Heart left ventricle (tissue), 13 donors: ENCODE measurements at regions not wholly inside any gene's neighbourhood (a gene's known extent, or its start where the extent isn't known, plus 50 kb on each side); places are given as distances from the start of the nearest gene placed in this dataset.

Source experiments
- POLR2A ChIP-seq, 2 donors: fragments of 450-650 bp; IDR thresholded peaks; one replicate each; pipeline ENCODE4 v1.6.1; 2017; ENCODE audit warnings: antibody characterized with exemption in 2 of 2, mild to moderate bottlenecking in 2 of 2, moderate library complexity in 2 of 2
- TF ChIP-seq, protein P1 (sequence below), 12 donors: fragments of 200-600 bp; sonication (generic) in 4 of 12; IDR thresholded peaks; one replicate each; pipeline versions ENCODE4 v1.5.0 to v1.8.0; 2018 to 2022; ENCODE audit warnings: antibody characterized with exemption in 12 of 12, mild to moderate bottlenecking in 5 of 12
- donor health status: ischemic (EF 13 %, LVEDD 7.1; RV severe dilation, severe dysfunction).
- donor health status: DM: no; HTN: yes; CAD: no.
- donor health status: DM: no; HTN: no; CAD: no.
- donor health status: ischemic (EF 25% LVEDD 6.9; RV normal size, moderate dysfunction).
- donor health status: ischemic (EF 25% LVEDD 5.7; RV mildly dilated, moderate dysfunction).
- donor health status: ischemic (EF 35%, LVEDD 5.7; RV mildly dilated, moderate dysfunction).
- donor health status: nonischemic (EF 11% LVEDD 7.7; RV severe dilation, severe dysfunction).
- donor health status: DM: yes; HTN: yes; CAD: no.
- donor health status: PGD.
- donor health status: ischemic (EF 29% LVEDD 5.4; RV normal size, mild dysfunction).
- donor health status: nonischemic (EF 23%, LVEDD 6.1; RV moderate dilation, normal function).

- TF ChIP-seq POLR2A (IDR thresholded peaks at IDR 0.05), result no peak
- TF ChIP-seq, protein P1, sequence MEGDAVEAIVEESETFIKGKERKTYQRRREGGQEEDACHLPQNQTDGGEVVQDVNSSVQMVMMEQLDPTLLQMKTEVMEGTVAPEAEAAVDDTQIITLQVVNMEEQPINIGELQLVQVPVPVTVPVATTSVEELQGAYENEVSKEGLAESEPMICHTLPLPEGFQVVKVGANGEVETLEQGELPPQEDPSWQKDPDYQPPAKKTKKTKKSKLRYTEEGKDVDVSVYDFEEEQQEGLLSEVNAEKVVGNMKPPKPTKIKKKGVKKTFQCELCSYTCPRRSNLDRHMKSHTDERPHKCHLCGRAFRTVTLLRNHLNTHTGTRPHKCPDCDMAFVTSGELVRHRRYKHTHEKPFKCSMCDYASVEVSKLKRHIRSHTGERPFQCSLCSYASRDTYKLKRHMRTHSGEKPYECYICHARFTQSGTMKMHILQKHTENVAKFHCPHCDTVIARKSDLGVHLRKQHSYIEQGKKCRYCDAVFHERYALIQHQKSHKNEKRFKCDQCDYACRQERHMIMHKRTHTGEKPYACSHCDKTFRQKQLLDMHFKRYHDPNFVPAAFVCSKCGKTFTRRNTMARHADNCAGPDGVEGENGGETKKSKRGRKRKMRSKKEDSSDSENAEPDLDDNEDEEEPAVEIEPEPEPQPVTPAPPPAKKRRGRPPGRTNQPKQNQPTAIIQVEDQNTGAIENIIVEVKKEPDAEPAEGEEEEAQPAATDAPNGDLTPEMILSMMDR (IDR thresholded peaks at IDR 0.05), result no peak
Observed at GRCh38 chr5:87198010-87198409, 69.7 kb upstream of the RASA1 start.
